SK-N-SH (cell line): ENCODE measurements at regions not wholly inside any gene's neighbourhood (a gene's known extent, or its start where the extent isn't known, plus 50 kb on each side); places are given as distances from the start of the nearest gene placed in this dataset.

ENCODE experiments used
- CTCF ChIA-PET: fragments of 300-600, 350-600 bp; formaldehyde crosslinking; extraction: SDS; loops from one replicate; lab custom pipeline; 2021; lab: Yijun Ruan, JAX
- POLR2A ChIA-PET: fragments of 350-600 bp; sonication (Branson Sonifier 250); formaldehyde crosslinking; extraction: SDS; loops from one replicate; lab custom pipeline; 2020; ENCODE audit warnings: antibody characterized with exemption, inconsistent platforms; lab: Yijun Ruan, JAX
- DNase-seq: peaks from one replicate; pipeline ENCODE4 v3.0.0; 2012
- H2AFZ ChIP-seq: fragments of 200-600 bp; sonication (generic); 2 replicates; pipeline ENCODE4 v1.8.1; 2016; ENCODE audit warnings: antibody characterized with exemption, mild to moderate bottlenecking, low read depth
- H3F3A ChIP-seq: fragments of 200-600 bp; sonication (generic); replicated peaks from 2 replicates; pipeline ENCODE3; 2016; ENCODE audit warnings: antibody characterized with exemption, mild to moderate bottlenecking; ENCODE audit not compliant: insufficient read depth
- H3K27ac ChIP-seq, 2 experiments: fragments of 200-500 bp in 1 of 2; fragments of 200-600 bp in 1 of 2; sonication (Bioruptor generic) in 1 of 2; sonication (generic), shearing (Covaris generic) in 1 of 2; 2 replicates each; pipeline versions ENCODE4 v1.5.1 to v1.6.1; 2014 to 2016; ENCODE audit warnings: low read depth in 2 of 2, inconsistent platforms in 1 of 2, low read length in 1 of 2, mild to moderate bottlenecking in 1 of 2, mixed read lengths in 1 of 2
- H3K27me3 ChIP-seq: fragments of 200-600 bp; sonication (generic), shearing (Covaris generic); 2 replicates; pipeline ENCODE4 v1.6.1; 2016; ENCODE audit warnings: mixed run types; ENCODE audit not compliant: insufficient read depth
- H3K36me3 ChIP-seq, 2 experiments: fragments of 200-500 bp in 1 of 2; fragments of 200-600 bp in 1 of 2; sonication (Bioruptor generic) in 1 of 2; sonication (generic) in 1 of 2; replicated peaks in 1 of 2; 2 replicates each; pipeline versions ENCODE3 to v1.5.1; 2014 to 2016; ENCODE audit warnings: low read length in 1 of 2, mild to moderate bottlenecking in 1 of 2; ENCODE audit not compliant: insufficient read depth in 2 of 2, control insufficient read depth in 1 of 2
- H3K4me1 ChIP-seq, 2 experiments: fragments of 200-500 bp in 1 of 2; fragments of 200-600 bp in 1 of 2; sonication (Bioruptor generic) in 1 of 2; sonication (generic), shearing (Covaris generic) in 1 of 2; 2 replicates each; pipeline versions ENCODE4 v1.5.1 to v1.6.1; 2014 to 2016; ENCODE audit warnings: low read depth in 1 of 2, low read length in 1 of 2, mixed run types in 1 of 2; ENCODE audit not compliant: insufficient read depth in 2 of 2, control insufficient read depth in 1 of 2
- H3K4me2 ChIP-seq: fragments of 200-600 bp; sonication (generic), shearing (Covaris generic); 2 replicates; pipeline ENCODE4 v1.6.1; 2017; ENCODE audit warnings: mixed run types
- H3K4me3 ChIP-seq, 2 experiments: fragments of 200-500 bp in 1 of 2; fragments of 200-600 bp in 1 of 2; sonication (Bioruptor generic) in 1 of 2; sonication (generic), shearing (Covaris generic) in 1 of 2; 2 replicates each; pipeline versions ENCODE4 v1.5.1 to v1.8.1; 2014 to 2016; ENCODE audit warnings: low read depth in 2 of 2, inconsistent platforms in 1 of 2, low read length in 1 of 2, mild to moderate bottlenecking in 1 of 2, mixed read lengths in 1 of 2, moderate library complexity in 1 of 2
- H3K79me2 ChIP-seq: fragments of 200-600 bp; sonication (generic); 2 replicates; pipeline ENCODE4 v1.8.1; 2017; ENCODE audit warnings: mild to moderate bottlenecking; ENCODE audit not compliant: insufficient read depth
- H3K9ac ChIP-seq: fragments of 200-600 bp; sonication (generic); 2 replicates; pipeline ENCODE4 v1.6.1; 2017; ENCODE audit warnings: mixed run types
- H3K9me2 ChIP-seq: fragments of 200-600 bp; sonication (generic); 2 replicates; pipeline ENCODE4 v1.6.1; 2017; ENCODE audit warnings: mixed run types
- H3K9me3 ChIP-seq: fragments of 200-600 bp; sonication (generic); 2 replicates; pipeline ENCODE4 v1.6.1; 2017; ENCODE audit warnings: mixed run types, mild to moderate bottlenecking, moderate library complexity
- H4K20me1 ChIP-seq: fragments of 200-600 bp; sonication (generic); 2 replicates; pipeline ENCODE4 v1.6.1; 2017; ENCODE audit warnings: mild to moderate bottlenecking, mixed run types; ENCODE audit not compliant: insufficient read depth
- CHD2 ChIP-seq: fragments of 150-350 bp; IDR thresholded peaks from 2 replicates; pipeline ENCODE4 v1.6.1; 2018; ENCODE audit warnings: low read length; ENCODE audit not compliant: partially characterized antibody
- ELF1 ChIP-seq: IDR thresholded peaks from 2 replicates; pipeline ENCODE4 v1.4.0; 2012
- EZH2phosphoT487 ChIP-seq: fragments of 200-600 bp; sonication (generic); IDR thresholded peaks from 2 replicates; pipeline ENCODE4 v1.6.1; 2017; ENCODE audit warnings: low read depth, mixed run types, mild to moderate bottlenecking, antibody characterized with exemption, moderate library complexity, borderline replicate concordance
- FOXM1 ChIP-seq: IDR thresholded peaks from 2 replicates; pipeline ENCODE4 v1.4.0; 2012; ENCODE audit warnings: low read depth, mild to moderate bottlenecking
- GATA2 ChIP-seq: sonication (generic); formaldehyde crosslinking; IDR thresholded peaks from 2 replicates; pipeline ENCODE4 v1.5.0; 2020; ENCODE audit warnings: mild to moderate bottlenecking, missing genetic modification reagents
- MAX ChIP-seq: IDR thresholded peaks from 2 replicates; pipeline ENCODE4 v1.4.0; 2012; ENCODE audit warnings: low read depth
- MEF2A ChIP-seq: IDR thresholded peaks from 2 replicates; pipeline ENCODE4 v1.4.0; 2012; ENCODE audit warnings: low read depth, borderline replicate concordance
- MXI1 ChIP-seq: IDR thresholded peaks from 2 replicates; pipeline ENCODE4 v1.6.1; 2012; ENCODE audit warnings: mild to moderate bottlenecking, low read depth, low read length, improper control_type of control experiment
- NRF1 ChIP-seq: IDR thresholded peaks from 2 replicates; pipeline ENCODE4 v1.6.1; 2012; ENCODE audit warnings: low read depth, mild to moderate bottlenecking, low read length
- PBX3 ChIP-seq: IDR thresholded peaks from 2 replicates; pipeline ENCODE4; 2012
- SMC3 ChIP-seq: IDR thresholded peaks from 2 replicates; pipeline ENCODE4 v1.6.1; 2012; ENCODE audit warnings: low read depth, low read length, improper control_type of control experiment
- TEAD4 ChIP-seq: IDR thresholded peaks from 2 replicates; pipeline ENCODE4 v1.4.0; 2012; ENCODE audit warnings: mild to moderate bottlenecking, borderline replicate concordance; ENCODE audit not compliant: insufficient read depth
- WGBS: methylation state at CpG from one replicate; pipeline ENCODE4 v1.1.6; 2017; ENCODE audit warnings: low lambda C conversion rate; 5-methylcytosine and 5-hydroxymethylcytosine counted together
- TF ChIP-seq, protein P1 (sequence below): fragments of 200-600 bp; sonication (generic); IDR thresholded peaks from 2 replicates; pipeline ENCODE4 v1.6.1; 2017; ENCODE audit warnings: antibody characterized with exemption, mild to moderate bottlenecking, moderate library complexity
- TF ChIP-seq, protein P2 (sequence below): fragments of 150-350 bp; IDR thresholded peaks from 2 replicates; pipeline ENCODE4 v1.6.1; 2016; ENCODE audit warnings: mild to moderate bottlenecking, low read depth, low read length
- TF ChIP-seq, protein P3 (sequence below): IDR thresholded peaks from 2 replicates; pipeline ENCODE4 v1.6.1; 2012; ENCODE audit warnings: mild to moderate bottlenecking, low read depth, low read length, moderate library complexity

DNA sequence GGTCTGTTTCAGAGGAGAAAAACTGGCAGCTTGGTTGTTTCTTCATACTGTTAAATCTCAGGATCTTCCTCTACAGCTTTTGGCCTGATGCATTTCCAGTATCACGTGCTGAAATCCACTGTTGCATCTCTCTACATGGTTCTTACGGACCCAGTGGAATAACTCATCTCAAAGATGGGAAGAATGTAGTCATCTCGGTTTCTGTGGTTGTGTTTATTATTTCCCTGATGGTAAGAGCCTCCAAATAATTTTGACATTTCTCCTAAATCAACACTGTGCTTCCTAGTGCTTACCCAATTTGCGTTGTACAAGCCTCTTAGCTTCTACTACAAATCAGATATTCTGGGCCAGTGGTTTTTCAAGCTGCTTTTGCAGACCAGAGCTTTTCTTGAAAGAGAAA, 812.8 kb downstream of the C12orf50 start (continued):
- TF ChIP-seq, protein P1, sequence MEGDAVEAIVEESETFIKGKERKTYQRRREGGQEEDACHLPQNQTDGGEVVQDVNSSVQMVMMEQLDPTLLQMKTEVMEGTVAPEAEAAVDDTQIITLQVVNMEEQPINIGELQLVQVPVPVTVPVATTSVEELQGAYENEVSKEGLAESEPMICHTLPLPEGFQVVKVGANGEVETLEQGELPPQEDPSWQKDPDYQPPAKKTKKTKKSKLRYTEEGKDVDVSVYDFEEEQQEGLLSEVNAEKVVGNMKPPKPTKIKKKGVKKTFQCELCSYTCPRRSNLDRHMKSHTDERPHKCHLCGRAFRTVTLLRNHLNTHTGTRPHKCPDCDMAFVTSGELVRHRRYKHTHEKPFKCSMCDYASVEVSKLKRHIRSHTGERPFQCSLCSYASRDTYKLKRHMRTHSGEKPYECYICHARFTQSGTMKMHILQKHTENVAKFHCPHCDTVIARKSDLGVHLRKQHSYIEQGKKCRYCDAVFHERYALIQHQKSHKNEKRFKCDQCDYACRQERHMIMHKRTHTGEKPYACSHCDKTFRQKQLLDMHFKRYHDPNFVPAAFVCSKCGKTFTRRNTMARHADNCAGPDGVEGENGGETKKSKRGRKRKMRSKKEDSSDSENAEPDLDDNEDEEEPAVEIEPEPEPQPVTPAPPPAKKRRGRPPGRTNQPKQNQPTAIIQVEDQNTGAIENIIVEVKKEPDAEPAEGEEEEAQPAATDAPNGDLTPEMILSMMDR, result no peak
- TF ChIP-seq MXI1, result no peak
- no peak for TF ChIP-seq NRF1

- Histone ChIP-seq H3K9me2 (no peaks in the 10 kb centered on the region), H3F3A (no peaks in the 10 kb centered on the region), H2AFZ (no peak overlapping the region), H3K4me3 (no peak overlapping the region), H3K27ac (no peak overlapping the region), H3K4me1 (no peaks in the 10 kb centered on the region), H3K9me3 (peaks cover 5% of the 10 kb centered on the region; the same call in 1 of the 2 replicates), H3K9ac (no peak overlapping the region), H4K20me1 (no peaks in the 10 kb centered on the region), H3K4me2 (no peak overlapping the region), H3K79me2 (no peaks in the 10 kb centered on the region), H3K27me3 (no peaks in the 10 kb centered on the region), H3K36me3 (no peaks in the 10 kb centered on the region)
- TF ChIP-seq EZH2phosphoT487, result no peak
- no peak for TF ChIP-seq ELF1
- no peak for TF ChIP-seq CHD2
- TF ChIP-seq FOXM1, result no peak
- no peak for TF ChIP-seq MEF2A
- TF ChIP-seq, protein P1, result no peak
- TF ChIP-seq SMC3, result no peak
- TF ChIP-seq NRF1, result no peak
- TF ChIP-seq, protein P2, sequence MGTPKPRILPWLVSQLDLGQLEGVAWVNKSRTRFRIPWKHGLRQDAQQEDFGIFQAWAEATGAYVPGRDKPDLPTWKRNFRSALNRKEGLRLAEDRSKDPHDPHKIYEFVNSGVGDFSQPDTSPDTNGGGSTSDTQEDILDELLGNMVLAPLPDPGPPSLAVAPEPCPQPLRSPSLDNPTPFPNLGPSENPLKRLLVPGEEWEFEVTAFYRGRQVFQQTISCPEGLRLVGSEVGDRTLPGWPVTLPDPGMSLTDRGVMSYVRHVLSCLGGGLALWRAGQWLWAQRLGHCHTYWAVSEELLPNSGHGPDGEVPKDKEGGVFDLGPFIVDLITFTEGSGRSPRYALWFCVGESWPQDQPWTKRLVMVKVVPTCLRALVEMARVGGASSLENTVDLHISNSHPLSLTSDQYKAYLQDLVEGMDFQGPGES, result no peak
- TF ChIP-seq, protein P3, sequence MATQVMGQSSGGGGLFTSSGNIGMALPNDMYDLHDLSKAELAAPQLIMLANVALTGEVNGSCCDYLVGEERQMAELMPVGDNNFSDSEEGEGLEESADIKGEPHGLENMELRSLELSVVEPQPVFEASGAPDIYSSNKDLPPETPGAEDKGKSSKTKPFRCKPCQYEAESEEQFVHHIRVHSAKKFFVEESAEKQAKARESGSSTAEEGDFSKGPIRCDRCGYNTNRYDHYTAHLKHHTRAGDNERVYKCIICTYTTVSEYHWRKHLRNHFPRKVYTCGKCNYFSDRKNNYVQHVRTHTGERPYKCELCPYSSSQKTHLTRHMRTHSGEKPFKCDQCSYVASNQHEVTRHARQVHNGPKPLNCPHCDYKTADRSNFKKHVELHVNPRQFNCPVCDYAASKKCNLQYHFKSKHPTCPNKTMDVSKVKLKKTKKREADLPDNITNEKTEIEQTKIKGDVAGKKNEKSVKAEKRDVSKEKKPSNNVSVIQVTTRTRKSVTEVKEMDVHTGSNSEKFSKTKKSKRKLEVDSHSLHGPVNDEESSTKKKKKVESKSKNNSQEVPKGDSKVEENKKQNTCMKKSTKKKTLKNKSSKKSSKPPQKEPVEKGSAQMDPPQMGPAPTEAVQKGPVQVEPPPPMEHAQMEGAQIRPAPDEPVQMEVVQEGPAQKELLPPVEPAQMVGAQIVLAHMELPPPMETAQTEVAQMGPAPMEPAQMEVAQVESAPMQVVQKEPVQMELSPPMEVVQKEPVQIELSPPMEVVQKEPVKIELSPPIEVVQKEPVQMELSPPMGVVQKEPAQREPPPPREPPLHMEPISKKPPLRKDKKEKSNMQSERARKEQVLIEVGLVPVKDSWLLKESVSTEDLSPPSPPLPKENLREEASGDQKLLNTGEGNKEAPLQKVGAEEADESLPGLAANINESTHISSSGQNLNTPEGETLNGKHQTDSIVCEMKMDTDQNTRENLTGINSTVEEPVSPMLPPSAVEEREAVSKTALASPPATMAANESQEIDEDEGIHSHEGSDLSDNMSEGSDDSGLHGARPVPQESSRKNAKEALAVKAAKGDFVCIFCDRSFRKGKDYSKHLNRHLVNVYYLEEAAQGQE, result no peak
- no peak for TF ChIP-seq PBX3
- no peak for TF ChIP-seq MXI1
- TF ChIP-seq MAX, result no peak
- no peak for TF ChIP-seq TEAD4
- TF ChIP-seq GATA2 (CRISPR knock-in tag), result no peak
- no peak for DNase-seq
- CTCF ChIA-PET, result no interaction called here
- POLR2A ChIA-PET, result no interaction called here
- 100% methylated on average over 2 of the region's 2 CpGs for WGBS
Measured at GRCh38 chr12:87202189-87202588, 827.0 kb downstream of the C12orf50 start.
